ENCODE measurements at regions not wholly inside any gene's neighbourhood (a gene's known extent, or its start where the extent isn't known, plus 50 kb on each side); places are given as distances from the start of the nearest gene placed in this dataset.

- TF ChIP-seq, protein P1, sequence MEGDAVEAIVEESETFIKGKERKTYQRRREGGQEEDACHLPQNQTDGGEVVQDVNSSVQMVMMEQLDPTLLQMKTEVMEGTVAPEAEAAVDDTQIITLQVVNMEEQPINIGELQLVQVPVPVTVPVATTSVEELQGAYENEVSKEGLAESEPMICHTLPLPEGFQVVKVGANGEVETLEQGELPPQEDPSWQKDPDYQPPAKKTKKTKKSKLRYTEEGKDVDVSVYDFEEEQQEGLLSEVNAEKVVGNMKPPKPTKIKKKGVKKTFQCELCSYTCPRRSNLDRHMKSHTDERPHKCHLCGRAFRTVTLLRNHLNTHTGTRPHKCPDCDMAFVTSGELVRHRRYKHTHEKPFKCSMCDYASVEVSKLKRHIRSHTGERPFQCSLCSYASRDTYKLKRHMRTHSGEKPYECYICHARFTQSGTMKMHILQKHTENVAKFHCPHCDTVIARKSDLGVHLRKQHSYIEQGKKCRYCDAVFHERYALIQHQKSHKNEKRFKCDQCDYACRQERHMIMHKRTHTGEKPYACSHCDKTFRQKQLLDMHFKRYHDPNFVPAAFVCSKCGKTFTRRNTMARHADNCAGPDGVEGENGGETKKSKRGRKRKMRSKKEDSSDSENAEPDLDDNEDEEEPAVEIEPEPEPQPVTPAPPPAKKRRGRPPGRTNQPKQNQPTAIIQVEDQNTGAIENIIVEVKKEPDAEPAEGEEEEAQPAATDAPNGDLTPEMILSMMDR (IDR thresholded peaks at IDR 0.05) = peak; percentile 65 to 77
- Histone ChIP-seq H3K4me3 (no peak overlapping the region), H3K27ac (no peak overlapping the region), H3K36me3 (no peaks in the 10 kb centered on the region), H3K4me1 (no peaks in the 10 kb centered on the region), H3K27me3 (no peaks in the 10 kb centered on the region), H3K9me3 (no peaks in the 10 kb centered on the region)
- no peak for DNase-seq (ENCODE audit: low spot score)
Observed at GRCh38 chr12:91361864-91362263, 179.2 kb upstream of the DCN start.

GRCh38 chr12:91357381-91357780 lies 174.8 kb upstream of the DCN start:
- TF ChIP-seq, protein P1 (IDR thresholded peaks at IDR 0.05) = no peak
- Histone ChIP-seq H3K9me3 (no peaks in the 10 kb centered on the region), H3K27ac (no peak overlapping the region), H3K4me3 (no peak overlapping the region), H3K4me1 (no peaks in the 10 kb centered on the region), H3K27me3 (no peaks in the 10 kb centered on the region), H3K36me3 (no peaks in the 10 kb centered on the region)
- DNase-seq (ENCODE audit: low spot score) = no peak

DNA sequence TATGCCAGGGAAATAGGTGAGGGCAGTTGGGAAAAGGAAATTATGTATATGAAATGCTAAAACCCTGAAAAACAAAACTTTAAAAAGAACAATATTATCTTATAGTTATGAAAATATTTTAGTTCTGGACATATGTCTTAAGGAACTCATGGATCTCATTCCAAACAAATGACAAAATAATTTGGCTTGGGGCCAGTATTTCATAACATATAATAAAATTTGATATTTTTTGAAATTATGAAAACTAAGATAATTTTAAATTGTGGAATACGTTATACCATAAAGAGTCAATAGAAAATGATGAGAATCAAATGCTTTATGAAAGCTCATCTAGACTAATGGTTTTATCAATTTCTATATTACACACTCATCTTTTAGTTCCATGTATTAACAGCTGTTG lies 173.8 kb upstream of the DCN start:
- TF ChIP-seq, protein P1 (IDR thresholded peaks at IDR 0.05) = no peak
- Histone ChIP-seq H3K9me3 (no peaks in the 10 kb centered on the region), H3K27ac (no peak overlapping the region), H3K4me3 (no peak overlapping the region), H3K4me1 (no peaks in the 10 kb centered on the region), H3K27me3 (no peaks in the 10 kb centered on the region), H3K36me3 (no peaks in the 10 kb centered on the region)
- DNase-seq (ENCODE audit: low spot score) = no peak

DNA sequence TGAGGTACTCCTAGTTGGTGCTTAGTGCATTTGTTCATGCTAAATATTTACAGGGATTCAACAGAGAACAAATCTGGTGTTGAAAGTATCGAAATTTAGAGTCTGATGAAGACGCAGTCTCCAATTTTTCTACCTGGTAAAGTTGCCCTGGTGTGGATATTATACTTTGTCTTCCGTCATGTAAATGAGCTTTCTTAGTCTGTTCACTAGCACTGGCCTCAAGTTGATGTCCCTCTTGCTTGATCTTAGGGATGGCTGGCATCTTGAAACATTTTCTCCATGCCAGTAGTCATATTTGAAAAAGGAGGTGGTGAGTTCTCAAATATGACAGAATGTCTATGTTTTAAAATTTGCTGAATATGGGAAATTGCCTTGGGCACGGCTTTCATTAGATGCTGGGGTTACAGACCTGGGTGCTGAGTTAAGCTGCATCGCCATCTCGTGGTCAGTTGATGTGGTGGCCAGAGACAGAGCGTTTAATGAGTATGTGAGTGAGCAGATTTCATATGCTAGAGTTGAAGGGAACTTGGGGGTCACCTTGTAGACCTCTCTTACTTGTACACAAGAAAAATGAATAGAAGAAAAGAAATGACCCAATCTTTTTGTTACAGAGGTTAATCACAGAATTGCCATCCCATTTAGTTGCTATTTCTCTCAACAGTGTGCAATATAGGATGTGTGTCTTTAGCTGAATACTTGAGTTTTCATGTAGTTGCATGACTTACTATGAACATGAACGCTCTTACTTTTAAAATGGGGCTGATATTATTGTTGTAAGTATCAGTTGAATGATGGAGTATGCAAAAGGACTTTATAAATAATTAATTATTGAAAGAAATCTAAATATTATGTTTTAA lies 172.8 kb upstream of the DCN start:
- Histone ChIP-seq H3K9me3 (no peaks in the 10 kb centered on the region), H3K4me1 (no peaks in the 10 kb centered on the region), H3K36me3 (no peaks in the 10 kb centered on the region), H3K27me3 (no peaks in the 10 kb centered on the region), H3K27ac (no peak overlapping the region), H3K4me3 (no peak overlapping the region)
- TF ChIP-seq, protein P1 (IDR thresholded peaks at IDR 0.05) = peak; percentile 69 to 86
- DNase-seq (ENCODE audit: low spot score) = peak; percentile 86

DNA sequence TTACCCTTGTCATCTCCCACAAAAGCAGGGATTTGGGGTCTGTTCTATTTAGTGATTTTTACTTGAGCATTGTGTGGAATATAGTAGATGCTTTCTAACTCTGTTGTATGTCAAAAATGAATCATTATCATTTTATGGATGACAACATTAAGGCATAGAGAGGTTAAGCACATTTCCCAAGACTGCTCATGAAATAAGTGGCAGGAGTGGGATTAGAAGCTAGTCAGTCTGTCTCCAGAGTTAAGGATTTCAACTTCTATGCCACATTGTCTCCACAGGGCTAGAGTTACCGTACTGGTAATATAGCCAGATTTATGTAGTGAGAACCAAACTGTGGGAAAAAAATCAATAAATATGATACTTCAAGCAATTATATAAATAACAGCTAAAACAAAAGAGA lies 170.6 kb upstream of the DCN start:
- Histone ChIP-seq H3K27me3 (no peaks in the 10 kb centered on the region), H3K4me3 (no peak overlapping the region)
- DNase-seq (ENCODE audit: low spot score) = no peak

More for the DNA sequence above, 170.6 kb upstream of the DCN start:
- Histone ChIP-seq H3K4me1 (no peaks in the 10 kb centered on the region), H3K9me3 (no peaks in the 10 kb centered on the region), H3K36me3 (no peaks in the 10 kb centered on the region), H3K27ac (no peak overlapping the region)
- TF ChIP-seq, protein P1 (IDR thresholded peaks at IDR 0.05) = no peak

Data from right atrium auricular region (tissue), 2 donors.